ENCODE measurements at regions not wholly inside any gene's neighbourhood (a gene's known extent, or its start where the extent isn't known, plus 50 kb on each side); places are given as distances from the start of the nearest gene placed in this dataset.

- H3K36me3 ChIP-seq (ENCODE audit: control insufficient read depth, insufficient read depth, low read length): no peaks in the 10 kb centered on the region
- WGBS, 2 experiments (ENCODE audit: insufficient coverage in 1 of 2, insufficient read length in 1 of 2): 80 to 87% methylated on average over 4 of the region's 4 CpGs
- no peak for DNase-seq
- H3K27ac Mint-ChIP-seq: no peak overlapping the region
- H3K27me3 Mint-ChIP-seq (ENCODE audit: insufficient read depth): no peaks in the 10 kb centered on the region
- H3K9me3 ChIP-seq (ENCODE audit: control insufficient read depth, low read length): peaks cover 39% of the 10 kb centered on the region
- H3K9me3 Mint-ChIP-seq: peaks cover 33% of the 10 kb centered on the region
- no peaks in the 10 kb centered on the region for H3K36me3 Mint-ChIP-seq (ENCODE audit: low read depth)
- H3K4me3 ChIP-seq (ENCODE audit: low read length): no peak overlapping the region
- no peak for TF ChIP-seq CTCF (conservative IDR thresholded peaks at IDR 0.05)
- H3K27me3 ChIP-seq (ENCODE audit: control insufficient read depth, insufficient read depth, low read length, poor library complexity, severe bottlenecking): no peaks in the 10 kb centered on the region
- no peaks in the 10 kb centered on the region for H3K4me1 ChIP-seq (ENCODE audit: control insufficient read depth, insufficient read depth, low read length)
- no peak overlapping the region for H3K9ac ChIP-seq (ENCODE audit: extremely low read depth, low read length, poor library complexity, severe bottlenecking)
- H3K4me3 Mint-ChIP-seq: no peak overlapping the region
- no peaks in the 10 kb centered on the region for H3K4me1 Mint-ChIP-seq
- H3K27ac ChIP-seq (ENCODE audit: low read depth, low read length): no peak overlapping the region
Observed at GRCh38 chr16:74183601-74184360, 112.8 kb upstream of the PSMD7 start.

- Mint-ChIP-seq H3K4me1 (peaks cover 3% of the 10 kb centered on the region), H3K4me3 (no peak overlapping the region), H3K27me3 (ENCODE audit: insufficient read depth) (no peaks in the 10 kb centered on the region), H3K9me3 (peaks cover 2% of the 10 kb centered on the region), H3K36me3 (ENCODE audit: low read depth) (no peaks in the 10 kb centered on the region), H3K27ac (no peak overlapping the region)
- no peak for TF ChIP-seq CTCF (conservative IDR thresholded peaks at IDR 0.05)
- no peak overlapping the region for H3K9ac ChIP-seq (ENCODE audit: extremely low read depth, low read length, poor library complexity, severe bottlenecking)
- H3K4me3 ChIP-seq (ENCODE audit: low read length): no peak overlapping the region
- WGBS, 2 experiments (ENCODE audit: insufficient coverage in 1 of 2, insufficient read length in 1 of 2): 89 to 90% methylated on average over 6 to 8 of the region's 8 CpGs
- H3K36me3 ChIP-seq (ENCODE audit: control insufficient read depth, insufficient read depth, low read length): no peaks in the 10 kb centered on the region
- DNase-seq: no peak
- no peaks in the 10 kb centered on the region for H3K4me1 ChIP-seq (ENCODE audit: control insufficient read depth, insufficient read depth, low read length)
- H3K27me3 ChIP-seq (ENCODE audit: control insufficient read depth, insufficient read depth, low read length, poor library complexity, severe bottlenecking): no peaks in the 10 kb centered on the region
- no peak overlapping the region for H3K27ac ChIP-seq (ENCODE audit: low read depth, low read length)
- no peaks in the 10 kb centered on the region for H3K9me3 ChIP-seq (ENCODE audit: control insufficient read depth, low read length)
Observed at GRCh38 chr16:74169687-74170376, 126.8 kb upstream of the PSMD7 start.

GRCh38 chr16:74169066-74169465 lies 127.5 kb upstream of the PSMD7 start:
- H3K36me3 Mint-ChIP-seq (ENCODE audit: low read depth): no peaks in the 10 kb centered on the region
- no peak for TF ChIP-seq CTCF (conservative IDR thresholded peaks at IDR 0.05)
- WGBS, 2 experiments (ENCODE audit: insufficient coverage in 1 of 2, insufficient read length in 1 of 2): 78 to 100% methylated on average over 1 to 2 of the region's 3 CpGs

More at GRCh38 chr16:74169066-74169465, 127.5 kb upstream of the PSMD7 start:
- Mint-ChIP-seq H3K27ac (no peak overlapping the region), H3K9me3 (no peaks in the 10 kb centered on the region), H3K4me3 (no peak overlapping the region), H3K27me3 (ENCODE audit: insufficient read depth) (no peaks in the 10 kb centered on the region), H3K4me1 (peaks cover 3% of the 10 kb centered on the region)
- no peak overlapping the region for H3K27ac ChIP-seq (ENCODE audit: low read depth, low read length)
- H3K36me3 ChIP-seq (ENCODE audit: control insufficient read depth, insufficient read depth, low read length): no peaks in the 10 kb centered on the region
- no peak overlapping the region for H3K9ac ChIP-seq (ENCODE audit: extremely low read depth, low read length, poor library complexity, severe bottlenecking)
- H3K27me3 ChIP-seq (ENCODE audit: control insufficient read depth, insufficient read depth, low read length, poor library complexity, severe bottlenecking): no peaks in the 10 kb centered on the region
- H3K4me3 ChIP-seq (ENCODE audit: low read length): no peak overlapping the region
- DNase-seq: no peak
- no peaks in the 10 kb centered on the region for H3K4me1 ChIP-seq (ENCODE audit: control insufficient read depth, insufficient read depth, low read length)
- no peaks in the 10 kb centered on the region for H3K9me3 ChIP-seq (ENCODE audit: control insufficient read depth, low read length)

Data from endodermal cell (in vitro differentiated cells).